HG02938 (cell line): ENCODE measurements at regions not wholly inside any gene's neighbourhood (a gene's known extent, or its start where the extent isn't known, plus 50 kb on each side); places are given as distances from the start of the nearest gene placed in this dataset.
"Not testable (repeated sequence)": the region's sequence is repeated elsewhere in the genome, so short reads cannot be mapped to it uniquely, and the experiment has no call there.

ENCODE experiments used
- ATAC-seq: cut with Tn5 transposase; IDR thresholded peaks from one replicate; pipeline ENCODE4 v1.9.1; 2021; ENCODE audit warnings: mild to moderate bottlenecking, moderate library complexity; ENCODE audit not compliant: unreplicated experiment

DNA sequence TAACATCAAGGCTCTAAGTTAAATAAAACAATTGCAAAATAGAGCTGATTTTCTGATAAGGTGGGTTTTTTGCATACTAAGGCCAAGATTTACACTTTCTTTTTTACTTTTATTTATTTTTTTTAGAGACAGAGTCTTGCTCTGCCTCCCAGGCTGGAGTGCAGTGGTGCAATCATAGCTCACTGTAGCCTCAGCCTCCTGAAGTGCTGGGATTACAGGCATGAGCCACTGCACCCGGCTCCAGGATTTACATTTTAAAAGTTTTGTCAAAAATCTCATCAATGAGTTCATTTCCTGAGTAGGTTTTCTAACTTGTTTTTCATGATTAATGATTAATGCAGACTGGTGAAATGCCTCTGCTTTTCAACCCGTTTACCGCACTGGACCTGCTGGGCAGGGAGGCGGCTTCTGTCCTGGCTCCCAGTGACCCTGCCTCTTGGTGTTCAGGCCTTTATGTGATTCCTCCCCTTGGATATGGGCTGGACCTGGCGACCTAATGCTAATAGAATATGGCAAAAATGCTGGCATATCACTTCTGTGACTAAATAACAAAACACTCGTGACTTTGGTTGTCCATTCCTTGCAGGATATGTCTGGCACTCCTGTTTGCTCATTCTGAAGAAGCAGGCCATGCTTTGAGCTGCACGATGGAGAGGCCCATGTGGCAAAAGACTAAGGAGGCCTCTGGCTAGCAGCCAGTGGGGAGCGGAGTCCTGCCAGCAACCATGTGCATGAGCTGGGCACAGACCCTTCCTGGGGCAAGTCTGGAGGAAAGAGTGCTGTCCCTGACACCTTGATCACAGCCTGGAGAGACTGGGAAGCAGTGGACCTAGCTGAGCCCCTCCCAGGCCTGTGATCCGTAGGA, 72.2 kb upstream of the PTCH1 start:
- ATAC-seq, result no peak

GRCh38 chr9:95587021-95587964, 70.5 kb upstream of the PTCH1 start:
- no peak for ATAC-seq

- no peak for ATAC-seq
These were observed 69.6 kb upstream of the PTCH1 start for GRCh38 chr9:95586326-95586725.

GRCh38 chr9:95585824-95586223, 69.1 kb upstream of the PTCH1 start:
- ATAC-seq, result no peak

- ATAC-seq, result no peak
These were observed 67.4 kb upstream of the PTCH1 start for GRCh38 chr9:95584176-95584575.

DNA sequence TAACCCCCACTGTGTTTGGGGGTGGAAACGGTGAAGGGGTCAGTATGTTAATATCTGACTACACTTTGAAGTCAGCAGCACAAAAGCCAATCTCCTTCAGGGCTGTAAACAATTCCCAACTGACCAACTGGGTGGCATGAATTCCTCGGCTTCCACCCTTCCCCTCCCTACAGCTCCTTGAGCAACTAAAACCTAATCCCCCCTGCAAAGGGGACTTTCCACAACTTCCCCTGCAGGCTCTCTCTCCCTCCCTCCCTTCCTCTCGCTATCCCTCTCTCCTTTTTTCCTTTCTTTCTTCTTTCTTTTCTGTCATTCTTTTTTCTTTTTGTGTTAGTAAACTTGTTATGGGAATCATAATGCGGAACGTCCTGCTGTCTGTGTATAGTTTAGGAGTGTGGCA, 65.1 kb upstream of the PTCH1 start:
- no peak for ATAC-seq

- ATAC-seq, result no peak
These were observed 64.3 kb upstream of the PTCH1 start for GRCh38 chr9:95580812-95581761.

DNA sequence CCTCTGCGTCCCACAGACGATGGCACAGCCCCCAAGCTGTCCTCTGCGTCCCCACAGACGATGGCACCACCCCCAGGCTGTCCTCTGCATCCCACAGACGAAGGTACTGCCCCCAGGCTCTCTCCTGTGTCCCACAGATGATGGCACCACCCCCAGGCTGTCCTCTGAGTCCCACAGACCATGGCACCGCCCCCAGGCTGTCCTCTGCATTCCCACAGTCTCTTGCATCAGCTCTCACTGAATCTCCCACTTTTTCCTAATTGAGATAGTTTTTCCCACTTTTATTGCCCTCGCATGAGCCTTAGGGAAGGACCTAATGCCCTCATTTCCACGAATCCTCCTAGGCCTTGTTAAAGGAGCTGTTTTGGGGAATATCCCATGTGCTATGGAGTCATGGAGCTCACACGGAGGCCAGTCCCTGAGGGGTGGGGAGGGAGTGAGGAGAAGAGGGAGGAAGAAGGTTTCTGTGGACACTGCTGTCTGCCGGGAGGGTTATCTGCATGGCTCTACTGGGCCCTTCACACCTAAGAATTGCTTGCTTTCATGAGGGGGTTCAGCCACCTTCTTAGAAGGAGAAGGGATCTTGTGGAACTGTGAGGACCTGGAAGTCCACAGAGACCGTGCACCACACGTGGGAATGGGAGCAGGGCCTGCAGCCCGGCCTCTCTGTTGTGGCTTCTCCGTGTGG, 58.2 kb upstream of the PTCH1 start:
- no peak for ATAC-seq

GRCh38 chr9:95574176-95574575, 57.4 kb upstream of the PTCH1 start:
- ATAC-seq, result no peak

DNA sequence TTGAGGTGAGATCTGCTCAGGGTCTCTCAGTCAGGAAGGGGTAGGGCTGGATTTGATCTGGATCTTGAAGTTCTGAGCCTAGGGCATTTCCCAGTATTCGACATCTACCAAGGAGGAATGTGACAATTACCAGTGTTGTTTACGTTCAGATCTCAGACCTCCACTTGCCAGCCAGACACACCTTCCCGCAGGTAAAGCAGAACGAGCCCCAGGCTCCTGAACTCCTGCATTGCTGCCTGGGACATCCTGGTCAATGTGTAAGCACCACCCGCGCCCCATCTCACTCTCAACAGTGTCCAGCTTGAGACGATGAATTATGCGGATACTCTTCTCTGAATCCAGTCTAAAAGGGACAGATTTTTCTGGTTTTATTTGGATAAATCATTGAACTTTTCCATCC, 56.7 kb upstream of the PTCH1 start:
- ATAC-seq, result no peak

DNA sequence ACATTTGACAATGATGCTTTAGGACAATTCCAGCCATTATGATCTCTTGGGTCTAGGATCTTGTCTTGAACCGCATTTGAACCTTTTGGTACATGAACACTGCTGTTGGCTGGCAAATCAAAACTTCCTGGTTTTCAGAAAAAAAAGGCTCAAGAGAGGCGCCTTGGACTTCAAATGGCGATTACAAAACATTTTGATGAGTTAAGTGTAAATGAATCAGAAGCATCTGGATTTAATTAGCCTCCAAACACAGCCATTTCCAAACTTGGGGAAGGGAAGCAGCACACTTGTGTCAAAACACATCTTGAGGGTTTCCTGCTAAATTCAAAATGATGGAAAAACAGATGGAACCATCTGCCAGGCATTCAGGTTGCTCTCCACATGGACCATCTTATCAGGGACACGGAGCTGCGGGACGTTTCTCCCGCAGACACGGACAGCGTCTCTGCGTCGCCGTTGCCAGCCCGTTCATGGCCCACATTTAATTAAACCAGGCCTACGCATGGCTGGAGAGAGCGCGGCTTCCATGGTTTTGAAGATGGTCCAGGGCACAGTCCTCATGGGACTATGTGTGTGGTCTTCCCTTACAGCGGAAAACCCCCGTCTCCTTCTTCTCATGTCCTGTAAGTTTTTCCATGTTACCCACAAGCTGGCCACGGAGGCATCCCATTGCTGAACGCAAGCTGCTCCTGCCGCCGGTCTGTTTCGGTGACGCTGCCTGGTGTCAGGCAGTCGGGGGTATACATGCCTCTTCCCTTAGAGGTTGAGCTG, 55.8 kb upstream of the PTCH1 start:
- no peak for ATAC-seq

DNA sequence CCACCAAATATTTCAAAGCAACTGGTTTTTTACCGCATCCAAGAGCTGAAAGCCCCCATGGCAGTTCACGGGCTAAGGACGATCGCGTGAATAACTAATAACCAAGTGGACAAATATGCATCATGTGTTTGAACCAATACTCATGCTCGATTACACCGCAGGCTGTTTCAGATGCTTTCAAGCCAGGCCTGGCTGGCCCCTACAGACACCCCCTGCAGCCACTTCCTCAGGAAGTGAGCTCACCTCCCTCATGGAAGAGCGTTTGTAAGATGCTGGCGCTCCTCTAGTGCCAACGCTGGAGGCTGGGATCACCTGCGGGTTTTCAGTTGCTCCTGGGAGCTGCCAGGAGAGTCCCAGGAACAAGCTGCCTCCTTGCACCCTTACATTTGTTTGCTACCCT, 53.9 kb upstream of the PTCH1 start:
- ATAC-seq, result no peak

- ATAC-seq, result no peak
These were observed 53.4 kb upstream of the PTCH1 start for GRCh38 chr9:95570150-95570549.

DNA sequence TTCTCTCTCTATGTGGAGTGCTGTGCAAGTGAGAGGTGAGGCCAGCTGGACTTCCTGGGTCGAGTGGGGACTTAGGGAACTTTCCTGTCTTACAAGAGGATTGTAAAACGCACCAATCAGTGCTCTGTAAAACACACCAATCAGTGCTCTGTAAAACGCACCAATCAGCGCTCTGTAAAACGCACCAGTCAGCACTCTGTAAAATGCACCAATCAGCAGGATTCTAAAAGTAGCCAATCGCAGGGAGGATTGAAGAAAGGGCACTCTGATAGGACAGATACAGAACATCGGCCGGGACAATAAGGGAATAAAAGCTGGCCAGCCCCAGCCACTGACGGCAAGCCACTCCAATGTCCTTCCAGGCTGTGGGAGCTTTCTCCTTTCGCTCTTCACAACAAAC, 52.0 kb upstream of the PTCH1 start:
- ATAC-seq, result not testable (repeated sequence)
